Thyroid gland (tissue), 4 donors: ENCODE measurements at regions not wholly inside any gene's neighbourhood (a gene's known extent, or its start where the extent isn't known, plus 50 kb on each side); places are given as distances from the start of the nearest gene placed in this dataset.
A peak's percentile ranks its signal among the peaks of the same experiment; 100 is the strongest.

ENCODE experiments used
- DNase-seq, 2 donors: peaks; one replicate each; pipeline ENCODE4 v3.0.0-alpha.2; 2019
- H3K27ac ChIP-seq, 3 donors: fragments of 200-600 bp; sonication (generic); 1 replicate in 2 of 3; 2 replicates in 1 of 3; pipeline ENCODE4 v1.5.1; 2016 to 2019; ENCODE audit warnings: mild to moderate bottlenecking in 1 of 3, moderate library complexity in 1 of 3
- H3K27me3 ChIP-seq: fragments of 200-600 bp; sonication (generic); one replicate; pipeline ENCODE4 v1.5.1; 2019
- H3K36me3 ChIP-seq, 2 donors: fragments of 200-600 bp; sonication (generic); one replicate each; pipeline ENCODE4 v1.5.1; 2016 to 2019
- H3K4me1 ChIP-seq, 2 donors: fragments of 200-600 bp; sonication (generic); one replicate each; pipeline ENCODE4 v1.5.1; 2017 to 2019
- H3K4me3 ChIP-seq, 3 donors: fragments of 200-600 bp; sonication (generic); replicated peaks in 1 of 3; 1 replicate in 2 of 3; 2 replicates in 1 of 3; pipeline ENCODE4 v1.5.1; 2016; ENCODE audit warnings: mild to moderate bottlenecking in 1 of 3
- H3K9me3 ChIP-seq: fragments of 200-600 bp; sonication (generic); one replicate; pipeline ENCODE4 v1.5.1; 2017
- POLR2A ChIP-seq, 2 donors: fragments of 450-650 bp; IDR thresholded peaks; one replicate each; pipeline ENCODE4 v1.6.1; 2017; ENCODE audit warnings: antibody characterized with exemption in 2 of 2, mild to moderate bottlenecking in 2 of 2, moderate library complexity in 1 of 2
- WGBS, 2 donors: methylation state at CpG; one replicate each; pipeline ENCODE4 v1.1.5; 2017; 5-methylcytosine and 5-hydroxymethylcytosine counted together
- intact Hi-C: fragments of 100-400 bp; cut with DNase I; formaldehyde crosslinking; loops from one replicate; pipeline ENCODE4 v1.15.1; 2023
- TF ChIP-seq, protein P1 (sequence below), 6 experiments: fragments of 200-600 bp in 3 of 6; fragments of 450-650 bp in 3 of 6; sonication (generic) in 3 of 6; IDR thresholded peaks; one replicate each; pipeline ENCODE4 v1.5.1; 2016 to 2019; ENCODE audit warnings: antibody characterized with exemption in 6 of 6, mild to moderate bottlenecking in 2 of 6, inconsistent platforms in 1 of 6, moderate library complexity in 1 of 6

DNA sequence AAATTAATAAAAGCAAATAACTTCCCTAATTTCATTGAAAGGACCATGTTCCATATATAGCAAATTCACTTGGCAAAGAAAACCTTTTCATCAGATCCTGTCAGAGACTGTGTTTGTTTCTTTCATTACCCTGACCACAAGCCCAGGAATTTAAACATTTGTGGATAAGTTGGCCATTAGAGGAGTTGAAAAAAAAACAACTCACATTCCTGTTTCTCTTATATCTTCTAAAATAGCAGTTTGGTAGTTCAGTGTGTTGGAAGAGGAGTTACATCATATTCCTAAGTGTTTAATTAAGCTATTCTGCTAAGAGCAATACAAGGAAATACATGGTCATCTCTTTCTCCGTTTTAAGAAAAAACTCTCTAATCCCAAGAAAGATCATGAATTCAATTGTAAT is 505.6 kb downstream of the TLE1 start:
- intact Hi-C loops: no loop called here
- Histone ChIP-seq H3K4me3 (no peak overlapping the region), H3K9me3 (no peaks in the 10 kb centered on the region), H3K27ac (no peak overlapping the region), H3K27me3 (no peaks in the 10 kb centered on the region), H3K36me3 (no peaks in the 10 kb centered on the region), H3K4me1 (peaks cover 0 to 5% of the 10 kb centered on the region in 2 donors)
- DNase-seq: no peak
- WGBS, 2 donors: 29 to 31% methylated on average over 1 of the region's 1 CpG
- TF ChIP-seq, protein P1, sequence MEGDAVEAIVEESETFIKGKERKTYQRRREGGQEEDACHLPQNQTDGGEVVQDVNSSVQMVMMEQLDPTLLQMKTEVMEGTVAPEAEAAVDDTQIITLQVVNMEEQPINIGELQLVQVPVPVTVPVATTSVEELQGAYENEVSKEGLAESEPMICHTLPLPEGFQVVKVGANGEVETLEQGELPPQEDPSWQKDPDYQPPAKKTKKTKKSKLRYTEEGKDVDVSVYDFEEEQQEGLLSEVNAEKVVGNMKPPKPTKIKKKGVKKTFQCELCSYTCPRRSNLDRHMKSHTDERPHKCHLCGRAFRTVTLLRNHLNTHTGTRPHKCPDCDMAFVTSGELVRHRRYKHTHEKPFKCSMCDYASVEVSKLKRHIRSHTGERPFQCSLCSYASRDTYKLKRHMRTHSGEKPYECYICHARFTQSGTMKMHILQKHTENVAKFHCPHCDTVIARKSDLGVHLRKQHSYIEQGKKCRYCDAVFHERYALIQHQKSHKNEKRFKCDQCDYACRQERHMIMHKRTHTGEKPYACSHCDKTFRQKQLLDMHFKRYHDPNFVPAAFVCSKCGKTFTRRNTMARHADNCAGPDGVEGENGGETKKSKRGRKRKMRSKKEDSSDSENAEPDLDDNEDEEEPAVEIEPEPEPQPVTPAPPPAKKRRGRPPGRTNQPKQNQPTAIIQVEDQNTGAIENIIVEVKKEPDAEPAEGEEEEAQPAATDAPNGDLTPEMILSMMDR (IDR thresholded peaks at IDR 0.05): no peak

DNA sequence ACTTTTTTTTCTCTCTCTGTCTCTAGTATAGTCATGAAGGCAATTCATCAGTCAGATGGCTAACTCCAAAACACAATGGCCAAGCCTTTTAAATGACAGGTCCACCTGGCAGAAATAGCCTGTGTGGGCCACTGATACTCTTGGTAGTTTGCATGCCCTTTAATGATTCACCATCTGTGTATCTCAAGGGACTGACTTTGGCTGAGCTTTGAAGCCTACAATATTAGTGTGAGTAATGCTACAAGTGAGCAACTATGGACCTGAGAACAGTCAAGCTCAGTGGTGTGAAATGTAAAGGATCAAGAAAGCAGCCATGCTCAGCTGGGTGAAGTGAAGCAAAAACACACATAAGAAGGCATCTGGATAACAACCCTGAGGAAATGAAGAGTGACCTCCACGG is 506.9 kb downstream of the TLE1 start:
- TF ChIP-seq, protein P1 (IDR thresholded peaks at IDR 0.05): no peak
- TF ChIP-seq POLR2A (IDR thresholded peaks at IDR 0.05): no peak
- Histone ChIP-seq H3K27me3 (no peaks in the 10 kb centered on the region), H3K27ac (no peak overlapping the region), H3K4me1 (peaks cover 0 to 5% of the 10 kb centered on the region in 2 donors), H3K4me3 (no peak overlapping the region), H3K36me3 (no peaks in the 10 kb centered on the region), H3K9me3 (no peaks in the 10 kb centered on the region)
- WGBS, 2 donors: 33 to 41% methylated on average over 1 of the region's 1 CpG
- intact Hi-C loops: no loop called here
- peak in 1 of 2 donors; percentile 5 for DNase-seq

DNA sequence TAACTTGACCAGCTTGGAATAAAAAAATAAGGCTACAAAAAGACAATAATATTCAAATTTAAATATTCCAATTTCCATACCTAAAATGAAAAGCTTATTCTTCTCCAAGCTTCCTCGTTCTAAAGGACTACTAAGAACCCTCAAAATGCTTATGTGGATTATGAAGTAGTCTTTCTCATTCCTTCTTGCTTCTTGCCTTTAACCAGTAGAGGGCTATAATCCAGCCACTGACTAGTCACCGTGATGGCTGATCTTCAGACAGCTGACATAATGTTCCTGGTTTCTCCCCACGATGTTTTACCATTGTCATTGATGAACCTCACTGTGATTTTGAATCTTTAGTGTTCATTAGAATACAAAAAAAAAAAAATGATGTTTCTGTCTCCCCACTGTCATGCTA is 515.3 kb downstream of the TLE1 start:
- intact Hi-C loops: no loop called here

DNA sequence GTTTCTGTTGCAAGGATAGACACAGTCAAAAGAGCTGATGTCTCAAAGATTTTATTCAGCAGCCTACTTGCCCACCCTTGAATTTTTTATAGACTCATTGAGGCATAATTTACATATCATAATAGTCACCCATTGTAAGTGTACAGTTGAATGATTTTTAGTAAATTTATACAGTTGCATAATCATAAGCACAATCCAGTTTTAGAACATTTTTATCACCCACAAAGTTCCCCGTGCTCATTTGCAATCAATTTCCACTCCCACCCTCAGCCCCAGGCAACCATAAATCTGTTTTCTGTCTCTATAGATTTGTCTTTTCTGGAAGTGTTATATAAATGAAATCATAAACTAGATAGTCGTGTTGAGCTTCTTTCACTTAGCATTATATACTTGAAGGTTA is 517.7 kb downstream of the TLE1 start:
- intact Hi-C loops: no loop called here
- 89 to 93% methylated on average over 2 of the region's 2 CpGs for WGBS, 2 donors
- H3K4me3 ChIP-seq: no peak overlapping the region

More for the DNA sequence above, 515.3 kb downstream of the TLE1 start:
- no peaks in the 10 kb centered on the region for H3K9me3 ChIP-seq
- no peak for TF ChIP-seq POLR2A (IDR thresholded peaks at IDR 0.05)
- TF ChIP-seq, protein P1 (IDR thresholded peaks at IDR 0.05): no peak
- no peak overlapping the region for H3K27ac ChIP-seq
- no peak overlapping the region for H3K4me3 ChIP-seq
- no peaks in the 10 kb centered on the region for H3K27me3 ChIP-seq
- DNase-seq: no peak
- H3K36me3 ChIP-seq: no peaks in the 10 kb centered on the region
- no peaks in the 10 kb centered on the region for H3K4me1 ChIP-seq
- WGBS, 2 donors: 88 to 89% methylated on average over 3 of the region's 3 CpGs

DNA sequence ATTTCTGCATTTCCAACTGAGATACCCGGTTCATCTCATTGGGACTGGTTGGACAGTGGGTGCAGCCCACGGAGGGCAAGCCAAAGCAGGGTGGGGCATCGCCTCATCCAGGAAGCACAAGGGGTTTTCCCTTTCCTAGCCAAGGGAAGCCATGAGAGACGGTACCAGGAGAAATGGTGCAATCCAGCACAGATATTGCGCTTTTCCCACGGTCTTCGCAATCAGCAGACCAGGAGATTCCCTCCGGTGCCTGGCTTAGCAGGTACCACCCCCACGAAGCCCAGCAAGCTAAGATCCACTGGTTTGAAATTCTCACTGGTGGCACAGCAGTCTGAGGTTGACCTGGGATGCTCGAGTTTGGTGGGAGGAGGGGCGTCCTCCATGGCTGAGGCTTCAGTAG is 527.0 kb downstream of the TLE1 start:
- Histone ChIP-seq H3K27ac (no peak overlapping the region), H3K27me3 (no peaks in the 10 kb centered on the region), H3K4me1 (no peaks in the 10 kb centered on the region), H3K9me3 (no peaks in the 10 kb centered on the region), H3K36me3 (no peaks in the 10 kb centered on the region), H3K4me3 (no peak overlapping the region)
- WGBS, 2 donors: 90 to 91% methylated on average over 3 to 11 of the region's 11 CpGs
- intact Hi-C loops: no loop called here
- DNase-seq: no peak
- TF ChIP-seq, protein P1 (IDR thresholded peaks at IDR 0.05): no peak
- no peak for TF ChIP-seq POLR2A (IDR thresholded peaks at IDR 0.05)

More for the DNA sequence above, 517.7 kb downstream of the TLE1 start:
- no peak for TF ChIP-seq POLR2A (IDR thresholded peaks at IDR 0.05)
- TF ChIP-seq, protein P1 (IDR thresholded peaks at IDR 0.05): no peak
- H3K9me3 ChIP-seq: no peaks in the 10 kb centered on the region
- H3K36me3 ChIP-seq: no peaks in the 10 kb centered on the region
- no peaks in the 10 kb centered on the region for H3K4me1 ChIP-seq
- H3K27ac ChIP-seq: no peak overlapping the region
- no peak for DNase-seq
- H3K27me3 ChIP-seq: no peaks in the 10 kb centered on the region
